HL-60 (cell line): ENCODE measurements at regions not wholly inside any gene's neighbourhood (a gene's known extent, or its start where the extent isn't known, plus 50 kb on each side); places are given as distances from the start of the nearest gene placed in this dataset.
"Not testable (repeated sequence)": the region's sequence is repeated elsewhere in the genome, so short reads cannot be mapped to it uniquely, and the experiment has no call there.

Experiments used
- DNase-seq, 2 experiments: peaks; one replicate each; pipeline ENCODE4 v3.0.0-alpha.2; 2010 to 2020; ENCODE audit warnings: low read depth in 1 of 2, low spot score in 1 of 2
- H3K27ac ChIP-seq: fragments of 250-450 bp; sonication (Bioruptor Pico); replicated peaks from 2 replicates; pipeline ENCODE4 v1.5.1; 2020; ENCODE audit warnings: mild to moderate bottlenecking, moderate library complexity
- H3K27me3 ChIP-seq: fragments of 250-450 bp; sonication (Bioruptor Pico); 2 replicates; pipeline ENCODE4 v1.5.1; 2021; ENCODE audit warnings: mild to moderate bottlenecking, moderate library complexity; ENCODE audit not compliant: insufficient read depth, poor library complexity, severe bottlenecking
- H3K4me3 ChIP-seq: replicated peaks from 2 replicates; pipeline ENCODE4 v1.5.1; 2011; ENCODE audit warnings: mild to moderate bottlenecking, control low read depth, low read length; ENCODE audit not compliant: insufficient read depth
- GABPA ChIP-seq: IDR thresholded peaks from 2 replicates; pipeline ENCODE4 v1.6.1; 2012; ENCODE audit warnings: low read depth
- POLR2AphosphoS5 ChIP-seq: IDR thresholded peaks from 2 replicates; pipeline ENCODE4 v1.6.1; 2012; ENCODE audit warnings: low read depth
- REST ChIP-seq: IDR thresholded peaks from 2 replicates; pipeline ENCODE4 v1.6.1; 2012; ENCODE audit warnings: low read depth; ENCODE audit not compliant: insufficient replicate concordance
- SPI1 ChIP-seq: IDR thresholded peaks from 2 replicates; pipeline ENCODE4 v1.6.1; 2012; ENCODE audit warnings: low read depth, mild to moderate bottlenecking, borderline replicate concordance
- TF ChIP-seq, protein P1 (sequence below): IDR thresholded peaks from one replicate; pipeline ENCODE4 v1.5.1; 2011; ENCODE audit warnings: low read length, control low read depth, inconsistent platforms; ENCODE audit not compliant: insufficient read depth

- Histone ChIP-seq H3K4me3 (no peak overlapping the region), H3K27me3 (peaks cover 6% of the 10 kb centered on the region), H3K27ac (no peak overlapping the region)
- TF ChIP-seq REST = no peak
- TF ChIP-seq POLR2AphosphoS5 = no peak
- TF ChIP-seq SPI1 = no peak
- TF ChIP-seq GABPA = no peak
- TF ChIP-seq, protein P1, sequence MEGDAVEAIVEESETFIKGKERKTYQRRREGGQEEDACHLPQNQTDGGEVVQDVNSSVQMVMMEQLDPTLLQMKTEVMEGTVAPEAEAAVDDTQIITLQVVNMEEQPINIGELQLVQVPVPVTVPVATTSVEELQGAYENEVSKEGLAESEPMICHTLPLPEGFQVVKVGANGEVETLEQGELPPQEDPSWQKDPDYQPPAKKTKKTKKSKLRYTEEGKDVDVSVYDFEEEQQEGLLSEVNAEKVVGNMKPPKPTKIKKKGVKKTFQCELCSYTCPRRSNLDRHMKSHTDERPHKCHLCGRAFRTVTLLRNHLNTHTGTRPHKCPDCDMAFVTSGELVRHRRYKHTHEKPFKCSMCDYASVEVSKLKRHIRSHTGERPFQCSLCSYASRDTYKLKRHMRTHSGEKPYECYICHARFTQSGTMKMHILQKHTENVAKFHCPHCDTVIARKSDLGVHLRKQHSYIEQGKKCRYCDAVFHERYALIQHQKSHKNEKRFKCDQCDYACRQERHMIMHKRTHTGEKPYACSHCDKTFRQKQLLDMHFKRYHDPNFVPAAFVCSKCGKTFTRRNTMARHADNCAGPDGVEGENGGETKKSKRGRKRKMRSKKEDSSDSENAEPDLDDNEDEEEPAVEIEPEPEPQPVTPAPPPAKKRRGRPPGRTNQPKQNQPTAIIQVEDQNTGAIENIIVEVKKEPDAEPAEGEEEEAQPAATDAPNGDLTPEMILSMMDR = no peak
- DNase-seq = no peak
These were observed 93.9 kb downstream of the BUD13 start for GRCh38 chr11:116678887-116679286.

- not testable (repeated sequence) for H3K27ac ChIP-seq, H3K4me3 ChIP-seq, DNase-seq, H3K27me3 ChIP-seq
These were observed 105.5 kb downstream of the BUD13 start for GRCh38 chr11:116667318-116667717.

GRCh38 chr11:116666673-116667249 is 106.0 kb downstream of the BUD13 start:
- not testable (repeated sequence) for H3K4me3 ChIP-seq, H3K27me3 ChIP-seq, DNase-seq, H3K27ac ChIP-seq

DNA sequence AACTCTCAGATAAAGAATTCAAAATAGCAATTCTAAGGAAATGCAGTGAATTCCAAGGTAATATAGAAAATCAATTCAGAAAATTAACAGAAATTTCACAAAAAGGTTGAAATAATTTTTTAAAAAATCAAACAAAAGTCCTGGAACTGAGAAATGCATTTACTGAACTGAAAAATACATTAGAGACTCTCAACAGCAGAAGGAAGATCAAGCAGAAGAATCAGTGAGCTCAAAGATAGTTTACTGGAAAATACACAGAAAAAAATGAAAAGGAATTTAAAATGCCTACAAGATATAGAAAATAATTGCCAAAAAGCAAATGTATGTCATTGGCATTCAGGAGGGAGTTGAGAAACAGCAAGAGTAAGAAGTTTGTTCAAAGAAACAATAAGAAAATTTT is 107.3 kb downstream of the BUD13 start:
- Histone ChIP-seq H3K27me3 (peaks cover 4% of the 10 kb centered on the region), H3K27ac (no peak overlapping the region), H3K4me3 (no peak overlapping the region)
- TF ChIP-seq SPI1 (no peak), GABPA (no peak), POLR2AphosphoS5 (no peak), REST (no peak)
- TF ChIP-seq, protein P1 = no peak
- no peak for DNase-seq

- no peak for DNase-seq
- TF ChIP-seq POLR2AphosphoS5 = no peak
- TF ChIP-seq, protein P1 = no peak
- H3K4me3 ChIP-seq = no peak overlapping the region
- H3K27me3 ChIP-seq = peaks cover 4% of the 10 kb centered on the region
- H3K27ac ChIP-seq = no peak overlapping the region
These were observed 111.7 kb downstream of the BUD13 start for GRCh38 chr11:116661056-116661455.
